ENCODE measurements at regions not wholly inside any gene's neighbourhood (a gene's known extent, or its start where the extent isn't known, plus 50 kb on each side); places are given as distances from the start of the nearest gene placed in this dataset.
A peak's percentile ranks its signal among the peaks of the same experiment; 100 is the strongest.

DNA sequence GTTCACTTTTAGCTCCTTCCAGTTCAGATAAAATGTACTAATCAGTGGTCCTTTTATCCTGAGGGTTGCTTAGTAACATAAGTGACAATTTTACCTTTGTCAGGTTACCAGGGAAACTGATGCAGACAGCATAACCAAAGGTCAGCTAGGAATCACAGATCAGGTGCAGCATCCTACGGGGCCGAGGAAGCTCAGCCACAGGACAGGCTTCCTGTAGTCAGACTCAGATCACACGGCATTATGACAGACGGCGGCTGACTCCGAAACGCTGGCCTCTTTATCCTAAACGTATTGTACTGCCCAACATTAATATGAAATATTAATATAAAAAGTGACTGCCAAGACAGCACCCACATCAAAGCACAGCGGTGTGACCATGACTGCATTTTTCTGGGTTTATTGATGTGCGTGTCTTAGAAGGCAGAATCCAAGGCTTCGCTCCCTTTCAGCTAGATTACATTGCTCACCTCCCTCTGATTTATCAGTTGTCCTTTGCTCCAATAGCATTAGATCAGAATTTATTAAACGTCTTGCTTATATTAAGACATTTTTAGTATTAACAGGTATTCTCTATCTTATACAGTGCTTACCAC is 444.5 kb downstream of the CMPK2 start:
- DNase-seq (ENCODE audit: low spot score) = no peak

DNA sequence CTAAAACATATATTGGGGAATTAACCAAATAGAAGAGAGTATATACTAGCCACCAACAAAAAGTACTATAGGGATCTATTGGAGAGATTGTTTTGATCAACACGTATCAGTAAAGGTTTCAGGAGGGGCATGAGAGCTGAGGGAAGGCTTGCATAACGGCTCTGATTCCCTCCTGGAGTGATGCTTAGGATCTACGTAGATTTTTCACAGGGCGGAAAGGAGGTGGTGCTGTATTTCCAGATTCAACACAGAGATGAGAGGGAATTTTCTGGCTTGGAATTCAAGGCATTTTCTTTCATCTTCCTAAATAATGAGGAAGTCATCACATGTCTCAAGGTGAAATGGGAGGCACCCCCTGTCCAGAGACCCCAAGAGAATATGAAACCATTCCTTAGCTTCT is 443.8 kb downstream of the CMPK2 start:
- DNase-seq (ENCODE audit: low spot score) = no peak

DNA sequence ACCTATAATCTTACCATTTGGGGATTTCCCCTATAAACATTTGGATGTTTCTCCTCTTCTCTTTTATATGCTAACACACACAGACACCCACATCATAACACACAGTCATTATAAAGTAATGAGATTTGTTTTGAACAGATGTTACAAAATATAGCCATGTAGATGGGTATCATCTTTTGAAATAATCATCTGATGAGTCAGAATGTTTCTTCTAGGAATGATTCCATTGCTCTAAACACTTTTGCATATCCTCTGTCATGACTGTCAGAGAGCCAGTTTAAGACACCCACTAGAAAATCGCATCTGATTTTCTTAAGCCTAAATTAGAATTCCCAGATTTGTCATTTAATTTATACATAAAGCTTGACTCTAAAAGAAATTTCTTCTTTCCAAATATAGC is 442.6 kb downstream of the CMPK2 start:
- peak; percentile 17 for DNase-seq (ENCODE audit: low spot score)

DNA sequence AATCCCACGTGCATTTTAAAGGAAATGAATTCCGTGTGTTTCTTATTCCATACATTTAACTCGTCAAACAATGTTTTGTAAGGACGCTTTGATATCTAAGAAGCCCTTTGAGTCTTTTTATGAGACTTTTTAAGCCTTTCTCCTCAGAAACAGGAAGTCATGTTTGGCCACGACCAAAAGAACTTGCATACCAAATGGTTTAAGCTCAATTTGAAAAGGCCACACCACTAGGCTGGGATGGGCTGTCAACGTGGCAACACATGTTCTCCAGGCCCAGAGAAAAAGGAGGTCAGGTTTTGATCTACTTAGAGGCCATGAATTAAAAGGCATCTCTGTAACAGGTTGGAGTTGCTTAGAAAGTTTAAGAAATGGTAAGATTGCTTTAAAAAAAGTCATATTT is 441.8 kb downstream of the CMPK2 start:
- DNase-seq (ENCODE audit: low spot score) = no peak

DNA sequence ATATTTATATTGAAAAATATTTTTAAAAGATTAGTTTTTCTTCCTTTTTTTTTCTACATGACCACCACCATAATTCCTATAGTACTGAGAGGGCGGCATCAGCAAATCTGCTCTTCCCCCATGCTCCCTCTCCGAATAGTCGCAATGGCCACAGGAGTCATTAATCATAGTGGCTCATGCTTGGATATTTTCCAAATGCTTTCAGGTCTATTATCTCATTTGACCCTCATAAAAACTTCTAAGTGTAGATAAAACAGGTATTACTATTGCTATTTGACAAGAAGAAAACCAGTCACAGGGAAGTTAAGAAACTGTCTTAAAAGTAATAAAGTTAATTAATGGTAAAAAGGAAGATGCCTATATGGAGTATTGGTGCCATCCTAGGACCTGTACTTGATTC is 440.7 kb downstream of the CMPK2 start:
- no peak for DNase-seq (ENCODE audit: low spot score)

DNA sequence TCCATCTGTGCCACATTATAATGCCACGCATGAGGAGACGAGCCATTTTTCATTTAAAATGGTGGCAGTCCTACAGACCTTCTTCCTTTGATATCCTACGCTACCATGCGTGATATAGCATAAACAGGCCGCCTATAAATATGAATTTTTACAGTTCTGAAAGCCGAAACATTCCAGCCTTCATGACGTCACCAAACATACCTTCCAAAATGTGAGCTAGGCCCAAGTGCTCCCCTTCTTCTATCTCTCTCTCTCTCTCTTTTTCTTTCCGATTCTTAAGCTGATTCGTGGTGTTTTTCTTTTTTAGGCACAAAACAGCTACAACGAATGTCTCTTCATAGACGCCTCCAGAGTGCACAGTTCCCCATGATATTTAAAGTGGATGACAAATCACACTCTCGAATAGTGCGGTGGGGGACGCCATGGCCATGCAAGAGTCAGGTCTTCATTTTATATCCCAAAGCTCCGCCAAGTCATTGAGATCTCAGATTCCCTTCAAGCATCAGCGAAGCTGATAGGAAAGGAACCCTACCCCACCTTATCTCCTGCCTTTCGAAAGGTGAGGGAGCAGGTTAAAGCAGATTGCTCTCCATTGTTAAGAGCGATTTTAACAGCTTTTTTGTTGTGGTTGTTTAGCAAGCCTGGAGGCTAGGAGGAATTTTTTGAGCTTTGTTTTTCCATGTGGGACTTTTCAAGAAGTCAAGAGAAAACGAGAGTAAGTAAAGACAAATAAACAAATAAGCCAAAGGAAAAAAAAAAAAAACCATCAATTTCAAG is 436.3 kb downstream of the CMPK2 start:
- DNase-seq (ENCODE audit: low spot score) = no peak

DNA sequence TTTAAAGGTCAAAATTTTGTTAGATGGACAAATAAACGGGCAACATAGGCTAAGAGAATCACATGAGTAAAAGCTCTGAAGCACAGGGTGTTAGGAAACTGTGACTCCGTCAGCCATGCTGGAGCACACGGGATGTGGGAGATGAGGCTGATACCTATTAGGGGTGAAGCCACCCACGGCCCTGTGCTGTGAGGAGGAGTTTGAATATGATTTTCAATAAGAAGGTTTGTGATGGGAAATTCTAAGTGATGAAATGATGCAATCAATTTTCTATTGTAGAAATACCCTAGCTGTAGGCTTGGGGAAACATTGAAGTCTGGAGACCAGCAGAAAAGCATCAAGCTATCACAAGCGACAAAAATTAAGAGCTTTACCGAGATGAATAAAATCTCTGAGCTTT is 431.3 kb downstream of the CMPK2 start:
- no peak for DNase-seq (ENCODE audit: low spot score)

DNA sequence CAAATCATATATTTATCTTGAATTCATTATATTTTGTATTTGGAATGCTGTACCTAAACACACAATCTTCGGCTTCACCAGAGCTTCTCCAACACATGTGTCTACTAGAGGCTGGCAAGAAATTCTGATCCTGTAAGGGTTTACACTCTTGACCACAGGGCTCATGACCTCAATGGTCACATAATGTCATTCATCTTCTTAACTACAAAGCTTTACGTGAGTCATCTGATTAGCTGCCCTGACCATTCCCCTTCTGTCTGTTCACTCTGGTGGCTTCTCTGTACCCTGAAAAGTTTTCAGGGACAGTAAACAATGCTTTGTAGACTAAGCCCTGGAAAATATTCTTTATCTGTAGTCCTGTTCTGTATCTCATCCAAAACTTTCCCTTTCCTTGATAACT is 423.9 kb downstream of the CMPK2 start:
- no peak for DNase-seq (ENCODE audit: low spot score)

DNA sequence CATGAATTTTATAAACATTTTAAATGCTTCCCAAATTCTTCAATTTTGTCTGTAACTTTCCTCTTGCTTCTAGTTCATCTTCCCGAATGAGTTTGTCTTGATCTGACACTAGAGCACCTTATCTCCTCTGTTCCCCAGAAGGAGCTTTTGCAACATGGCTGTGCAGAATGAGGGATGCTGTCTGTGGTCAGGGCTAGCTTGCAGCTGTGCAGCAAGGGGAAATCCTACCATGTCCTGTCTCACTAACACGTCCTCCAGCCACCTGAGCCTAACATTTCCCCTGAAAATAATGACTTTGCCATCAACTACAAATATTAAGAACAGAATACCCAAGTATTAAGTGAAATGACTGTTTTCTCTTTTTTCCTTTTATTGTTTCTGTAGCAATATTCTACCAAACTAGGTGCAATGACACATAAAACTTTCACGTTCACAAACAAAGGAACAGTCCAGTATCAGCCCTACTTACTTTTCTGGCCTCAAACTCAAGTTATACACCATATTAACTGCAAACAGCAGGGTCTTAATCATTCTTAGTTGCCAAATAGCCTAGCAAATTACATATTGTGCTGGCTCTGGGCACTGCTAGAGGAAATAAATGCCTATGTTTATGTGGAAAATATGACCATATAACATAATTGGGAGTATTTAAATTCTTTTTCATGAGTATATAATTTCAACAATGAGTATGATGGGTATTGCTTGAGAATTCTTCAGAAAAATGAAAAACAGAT is 423.3 kb downstream of the CMPK2 start:
- no peak for DNase-seq (ENCODE audit: low spot score)

DNA sequence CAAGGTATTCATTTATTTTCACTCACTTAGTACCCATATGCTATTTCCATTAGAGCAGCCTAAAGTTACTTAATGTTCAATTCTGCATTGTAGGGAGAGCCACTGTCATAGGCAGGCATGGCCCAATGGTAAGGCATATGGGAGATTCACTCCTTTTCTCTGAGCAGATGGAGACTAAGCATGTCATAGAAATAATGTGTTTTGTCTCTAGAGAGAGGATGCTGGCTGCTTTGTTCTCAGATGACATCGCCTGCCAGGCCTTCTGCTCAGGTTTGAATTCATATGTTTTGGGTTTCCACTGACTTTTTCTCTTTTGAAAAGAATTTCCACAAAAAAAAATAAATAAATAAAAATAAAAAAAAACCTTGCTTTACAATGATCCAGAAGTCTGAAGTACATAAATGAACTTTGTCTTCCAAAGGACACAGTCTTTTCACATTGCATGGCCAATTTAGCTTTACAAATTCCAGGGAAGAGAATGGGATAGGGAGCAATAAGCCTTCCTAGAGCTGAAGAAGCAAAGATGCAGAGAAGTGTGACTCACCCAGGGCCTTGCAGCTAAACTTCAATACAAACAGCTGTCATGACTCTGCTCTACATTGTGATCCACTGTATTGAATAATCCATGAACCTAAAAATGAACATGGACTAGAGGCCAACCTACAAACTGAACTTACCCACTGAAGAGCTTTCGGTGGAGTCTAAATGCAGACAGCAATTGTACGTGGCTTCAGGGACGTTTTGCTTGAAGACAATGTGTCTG is 422.5 kb downstream of the CMPK2 start:
- no peak for DNase-seq (ENCODE audit: low spot score)

DNA sequence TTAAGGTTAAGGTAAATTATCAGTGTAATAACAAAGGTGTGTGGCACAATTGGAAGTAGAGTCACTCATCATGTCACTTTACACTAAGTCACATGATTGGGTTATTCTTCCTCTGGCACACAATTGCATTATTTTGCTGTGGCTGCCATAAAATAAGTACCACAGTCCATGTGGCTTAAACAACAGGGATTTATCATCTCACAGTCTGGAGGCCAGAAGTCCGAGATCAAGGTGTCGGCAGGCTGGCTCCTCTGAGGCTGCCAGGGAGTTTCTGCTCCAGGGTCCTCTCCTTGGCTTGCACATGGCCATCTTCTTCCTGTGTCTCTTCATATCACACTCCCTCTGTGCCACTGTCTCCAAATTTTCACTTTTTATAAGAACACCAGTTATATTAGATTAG is 421.2 kb downstream of the CMPK2 start:
- no peak for DNase-seq (ENCODE audit: low spot score)

DNA sequence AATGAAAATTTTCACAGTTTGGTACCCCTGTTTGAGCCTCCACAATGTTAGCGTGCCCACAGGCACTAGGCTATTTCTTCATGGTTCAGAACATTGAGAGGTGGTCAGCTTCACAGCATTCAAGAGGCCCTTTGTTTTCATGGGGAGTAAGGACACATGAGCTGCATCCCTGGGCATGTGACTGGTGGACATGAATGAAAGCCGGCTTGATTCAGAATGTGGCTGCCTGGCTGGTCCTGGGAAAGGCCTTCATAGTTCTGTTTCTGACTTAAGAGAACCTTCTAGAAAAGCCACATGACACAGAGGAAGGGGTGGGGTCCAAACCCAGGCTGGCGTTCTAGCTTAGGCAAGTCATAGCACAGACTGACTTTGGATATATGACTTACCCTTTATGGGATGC is 420.6 kb downstream of the CMPK2 start:
- no peak for DNase-seq (ENCODE audit: low spot score)

DNA sequence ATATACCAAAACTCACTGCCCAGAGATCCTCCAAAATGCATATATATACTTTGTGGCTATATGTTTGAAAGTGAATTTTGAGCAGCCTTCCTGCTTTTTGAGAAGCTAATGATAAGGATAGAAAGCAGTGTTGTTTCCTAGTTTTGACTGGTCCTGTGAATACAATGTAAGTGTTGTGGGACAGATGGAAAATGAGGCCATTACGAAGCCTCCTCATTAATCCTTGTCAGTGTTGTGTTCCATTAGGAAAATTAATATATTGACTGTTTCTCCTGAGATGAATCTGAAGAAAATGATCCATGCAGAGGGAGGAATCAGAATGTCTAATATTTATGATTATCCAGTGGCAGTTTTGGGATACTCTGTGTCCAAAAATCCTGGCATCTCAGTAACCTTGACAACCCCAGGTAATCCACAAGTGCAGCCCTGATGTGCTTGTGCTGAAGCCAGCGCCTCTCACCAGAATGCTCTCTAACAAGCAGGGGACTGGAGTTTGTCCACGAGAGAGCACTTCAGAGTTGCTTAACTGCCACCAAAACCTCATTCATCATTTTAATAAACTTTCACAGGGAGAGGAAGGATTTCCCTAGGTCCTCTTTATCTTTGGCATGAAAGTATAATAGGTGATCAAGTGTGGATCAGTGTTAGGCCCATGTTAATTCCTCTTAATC is 418.6 kb downstream of the CMPK2 start:
- no peak for DNase-seq (ENCODE audit: low spot score)

DNA sequence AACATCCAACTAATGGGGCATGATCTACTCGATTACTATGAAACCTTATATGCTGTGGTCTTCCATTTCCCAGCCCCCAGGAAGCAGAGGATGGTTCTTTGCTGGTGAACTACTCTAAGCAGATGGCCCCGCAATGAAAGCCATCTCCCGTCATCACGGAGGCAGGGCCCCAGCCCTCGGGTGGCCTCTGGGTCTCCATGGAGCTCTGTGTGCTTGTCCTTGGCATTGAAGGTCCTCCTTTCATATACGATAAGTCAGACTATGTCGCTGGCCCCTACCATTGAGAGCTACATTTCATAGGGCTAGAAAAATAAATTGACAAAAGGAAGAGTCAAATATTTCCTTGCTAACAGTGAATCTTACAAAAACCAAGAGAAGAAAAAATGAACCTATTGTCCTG is 416.8 kb downstream of the CMPK2 start:
- no peak for DNase-seq (ENCODE audit: low spot score)

DNA sequence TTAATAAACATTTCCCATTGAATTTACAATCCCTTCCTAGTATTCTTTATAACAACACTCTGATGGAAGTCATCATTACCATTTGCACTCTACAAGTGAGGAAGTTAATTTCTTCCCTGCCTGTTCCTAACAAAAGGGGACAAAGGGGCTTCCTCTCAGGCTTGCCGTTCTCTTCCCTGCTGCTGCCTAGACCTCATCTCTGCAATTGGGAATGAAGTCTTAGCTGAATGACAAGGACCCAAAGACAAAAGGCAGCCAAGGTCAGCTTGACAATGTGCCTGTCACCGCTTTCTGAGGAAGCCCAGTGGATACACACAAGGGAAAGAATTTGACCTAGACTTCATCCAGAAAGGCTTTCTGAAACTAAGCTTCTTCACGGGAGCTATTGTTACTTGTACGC is 416.4 kb downstream of the CMPK2 start:
- DNase-seq (ENCODE audit: low spot score) = no peak

DNA sequence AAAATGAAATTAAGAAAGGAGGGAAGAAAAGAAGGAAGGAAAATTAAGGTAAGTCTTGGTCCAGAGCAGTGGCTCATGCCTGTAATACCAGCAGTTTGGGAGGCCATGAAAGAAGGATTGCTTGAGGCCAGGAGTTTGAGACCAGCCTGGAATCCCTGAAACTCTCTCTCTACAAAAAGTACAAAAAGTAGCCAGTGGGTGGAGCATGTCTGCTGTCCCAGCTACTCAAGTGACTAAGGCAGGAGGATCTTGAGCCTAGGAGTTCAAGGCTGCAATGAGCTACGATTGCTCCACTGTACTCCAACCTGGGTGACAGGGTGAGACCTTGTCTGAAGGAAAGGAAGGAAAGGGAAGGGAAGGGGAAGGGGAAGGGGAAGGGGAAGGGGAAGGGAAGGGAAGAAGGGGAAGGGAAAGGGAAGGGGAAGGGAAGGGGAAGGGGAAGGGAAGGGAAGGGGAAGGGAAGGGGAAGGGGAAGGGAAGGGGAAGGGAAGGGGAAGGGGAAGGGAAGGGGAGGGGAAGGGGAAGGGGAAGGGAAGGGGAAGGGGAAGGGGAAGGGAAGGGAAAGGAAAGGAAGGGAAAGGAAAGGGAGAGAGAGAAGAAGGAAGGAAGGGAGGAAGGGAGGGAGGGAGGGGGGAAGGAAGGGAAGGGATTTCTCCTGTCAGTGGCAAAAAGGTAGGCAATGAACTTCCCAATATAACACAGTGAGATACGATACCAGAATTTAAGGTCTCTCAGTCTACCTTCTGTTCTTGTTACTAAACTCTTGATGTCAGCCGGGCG is 412.8 kb downstream of the CMPK2 start:
- no peak for DNase-seq (ENCODE audit: low spot score)

DNA sequence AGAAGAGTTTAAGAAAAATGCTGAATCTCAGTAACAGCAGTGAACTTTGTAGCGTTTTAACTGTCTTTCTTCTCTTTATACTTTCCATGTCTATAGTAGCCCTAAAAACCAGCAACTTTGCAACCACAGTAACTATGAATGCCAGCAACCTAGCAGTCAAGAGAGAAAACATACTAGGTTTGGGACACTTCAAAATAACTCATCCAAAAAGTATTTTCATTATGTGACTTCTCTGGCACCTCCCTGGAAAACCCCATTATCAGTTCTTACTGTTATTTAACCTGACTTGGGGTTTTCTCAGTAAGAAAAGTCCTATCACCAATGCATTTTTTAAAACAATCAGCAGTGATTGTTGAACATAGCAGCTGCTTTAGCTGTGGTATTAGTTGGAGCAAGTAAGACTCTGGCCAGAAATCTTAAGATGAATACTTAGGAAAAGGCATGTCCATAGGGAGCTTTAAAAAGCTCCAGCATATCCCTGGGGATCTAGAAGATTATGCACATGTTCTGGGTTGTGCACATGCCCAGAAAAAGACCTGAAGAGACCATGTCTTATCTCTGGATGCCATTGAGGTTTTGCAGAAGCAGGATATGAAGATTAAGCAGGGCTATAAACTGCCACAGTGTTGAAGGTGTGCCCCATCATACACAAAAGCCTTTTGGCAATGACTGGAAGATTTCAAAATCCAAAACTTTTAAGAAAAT is 411.3 kb downstream of the CMPK2 start:
- no peak for DNase-seq (ENCODE audit: low spot score)

DNA sequence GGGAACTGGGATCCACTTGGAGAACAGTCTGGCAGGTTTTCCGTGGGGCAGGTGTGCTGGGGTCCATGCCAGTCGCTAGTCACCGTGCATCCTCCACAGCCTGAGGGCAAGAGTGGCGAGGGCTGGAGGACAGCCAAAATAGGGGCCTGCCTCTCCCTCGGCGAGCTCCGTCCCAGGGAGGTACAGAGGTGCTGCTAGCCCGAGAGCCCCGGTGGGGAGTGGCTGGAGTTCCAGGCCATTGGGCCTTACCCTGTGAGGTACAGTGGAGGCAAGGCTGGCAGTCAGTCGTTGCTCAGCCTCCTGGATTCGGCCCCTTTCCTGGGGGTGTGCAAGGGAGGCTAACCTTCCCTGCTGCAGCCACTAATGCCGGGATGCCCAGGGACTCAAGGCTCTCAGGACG is 406.6 kb downstream of the CMPK2 start:
- DNase-seq (ENCODE audit: low spot score) = no peak

DNA sequence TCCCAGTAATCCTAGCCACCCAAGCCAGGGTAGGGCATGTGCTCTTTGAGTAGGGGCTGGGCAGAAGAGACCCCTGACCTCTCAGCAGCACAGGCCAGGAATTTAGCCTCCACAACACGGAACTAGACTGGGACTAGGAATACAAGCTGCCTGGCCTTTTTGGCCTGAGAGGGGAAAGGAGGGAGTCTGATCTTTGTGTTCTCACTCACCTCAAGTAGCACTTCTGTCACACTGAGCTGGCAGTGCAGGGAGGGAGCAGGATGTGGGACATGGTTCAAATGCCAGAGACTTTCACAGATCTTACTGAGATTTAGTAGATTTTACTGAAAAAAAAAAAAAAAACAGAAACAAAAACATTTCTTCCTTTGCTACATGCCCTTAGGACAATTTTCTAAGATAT is 395.2 kb downstream of the CMPK2 start:
- DNase-seq (ENCODE audit: low spot score) = no peak

DNA sequence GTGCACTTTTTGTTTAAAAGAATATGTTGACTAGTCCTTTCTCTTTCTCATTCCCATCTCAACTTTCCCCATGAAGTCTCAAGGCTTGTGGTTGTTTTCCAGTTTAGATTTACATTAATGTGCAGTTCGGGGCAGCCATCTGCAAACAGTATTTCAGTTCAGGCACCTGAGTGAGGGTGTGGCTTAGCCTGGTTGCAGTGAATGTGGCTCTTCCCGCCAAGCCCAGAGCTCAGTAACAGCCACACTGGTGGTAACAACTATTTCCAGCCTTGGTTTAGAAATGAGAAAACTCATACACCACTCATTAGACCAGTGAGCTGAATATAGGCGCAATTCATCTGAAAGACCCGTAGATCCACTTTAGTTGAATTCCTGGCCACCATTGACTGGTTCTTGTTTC is 394.3 kb downstream of the CMPK2 start:
- no peak for DNase-seq (ENCODE audit: low spot score)
